GM23338 (cell line): ENCODE measurements at regions not wholly inside any gene's neighbourhood (a gene's known extent, or its start where the extent isn't known, plus 50 kb on each side); places are given as distances from the start of the nearest gene placed in this dataset.

Experiments used
- CREB1 ChIP-seq: fragments of 250-450 bp; sonication (Bioruptor Pico); IDR thresholded peaks from 2 replicates; pipeline ENCODE4 v1.5.0; 2020; ENCODE audit warnings: low read depth, mild to moderate bottlenecking, moderate library complexity
- EZH2 ChIP-seq: fragments of 200-600 bp; sonication (generic); IDR thresholded peaks from one replicate; pipeline ENCODE4 v1.8.0; 2017; ENCODE audit warnings: antibody characterized with exemption, mild to moderate bottlenecking, low read depth; ENCODE audit not compliant: unreplicated experiment
- EZH2phosphoT487 ChIP-seq: fragments of 200-600 bp; sonication (generic); IDR thresholded peaks from one replicate; pipeline ENCODE4 v1.8.1; 2018; ENCODE audit warnings: antibody characterized with exemption; ENCODE audit not compliant: unreplicated experiment
- NANOG ChIP-seq: IDR thresholded peaks from 2 replicates; pipeline ENCODE4 v1.6.1; 2016; ENCODE audit warnings: antibody characterized with exemption, borderline replicate concordance
- POLR2AphosphoS5 ChIP-seq: IDR thresholded peaks from 2 replicates; pipeline ENCODE4 v1.6.1; 2016; ENCODE audit warnings: antibody characterized with exemption, low read depth
- STAT1 ChIP-seq: IDR thresholded peaks from one replicate; pipeline ENCODE4 v1.6.1; 2016; ENCODE audit warnings: antibody characterized with exemption; ENCODE audit not compliant: unreplicated experiment
- ZNF114 ChIP-seq: fragments of 250-450 bp; sonication (Bioruptor Pico); IDR thresholded peaks from 2 replicates; pipeline ENCODE4 v1.5.0; 2020; ENCODE audit warnings: mild to moderate bottlenecking, moderate library complexity
- ZNF331 ChIP-seq: fragments of 250-450 bp; sonication (Bioruptor Pico); IDR thresholded peaks from 2 replicates; pipeline ENCODE4 v1.5.0; 2020; ENCODE audit warnings: low read depth, mild to moderate bottlenecking, moderate library complexity
- TF ChIP-seq, protein P1 (sequence below): IDR thresholded peaks from 2 replicates; pipeline ENCODE4 v1.6.1; 2016; ENCODE audit warnings: antibody characterized with exemption
- TF ChIP-seq, protein P2 (sequence below), 2 experiments: fragments of 200-600 bp in 1 of 2; sonication (generic) in 1 of 2; conservative IDR thresholded peaks; 2 replicates each; pipeline versions ENCODE4 v1.5.1 to v1.6.1; 2016 to 2017; ENCODE audit warnings: antibody characterized with exemption in 2 of 2, low read depth in 2 of 2, mild to moderate bottlenecking in 2 of 2, moderate library complexity in 1 of 2
- TF ChIP-seq, protein P3 (sequence below): IDR thresholded peaks from one replicate; pipeline ENCODE4 v1.6.1; 2018; ENCODE audit warnings: antibody characterized with exemption; ENCODE audit not compliant: unreplicated experiment

DNA sequence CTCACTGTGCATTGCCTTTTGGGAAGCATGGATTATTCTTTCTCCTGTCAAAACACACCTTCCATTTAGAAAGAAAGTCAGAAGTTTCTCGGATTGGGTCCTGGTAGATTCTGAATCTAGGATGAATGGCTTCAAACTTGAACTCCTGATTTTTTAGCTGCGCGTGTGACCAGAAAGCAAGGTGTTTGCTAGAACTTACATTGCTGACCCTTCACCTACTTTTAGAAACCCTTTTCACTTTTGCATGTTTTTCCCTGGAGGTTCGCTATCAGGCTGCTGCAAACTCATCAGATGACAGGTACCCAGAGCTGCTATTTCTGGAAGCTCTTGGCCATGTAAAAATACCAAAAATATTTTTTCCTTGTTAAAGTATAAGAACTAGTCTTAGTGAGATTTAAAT lies 132.0 kb downstream of the QPCT start:
- no peak for TF ChIP-seq CREB1 (CRISPR knock-in tag)
- TF ChIP-seq POLR2AphosphoS5: no peak
- TF ChIP-seq EZH2phosphoT487: no peak
- TF ChIP-seq, protein P1, sequence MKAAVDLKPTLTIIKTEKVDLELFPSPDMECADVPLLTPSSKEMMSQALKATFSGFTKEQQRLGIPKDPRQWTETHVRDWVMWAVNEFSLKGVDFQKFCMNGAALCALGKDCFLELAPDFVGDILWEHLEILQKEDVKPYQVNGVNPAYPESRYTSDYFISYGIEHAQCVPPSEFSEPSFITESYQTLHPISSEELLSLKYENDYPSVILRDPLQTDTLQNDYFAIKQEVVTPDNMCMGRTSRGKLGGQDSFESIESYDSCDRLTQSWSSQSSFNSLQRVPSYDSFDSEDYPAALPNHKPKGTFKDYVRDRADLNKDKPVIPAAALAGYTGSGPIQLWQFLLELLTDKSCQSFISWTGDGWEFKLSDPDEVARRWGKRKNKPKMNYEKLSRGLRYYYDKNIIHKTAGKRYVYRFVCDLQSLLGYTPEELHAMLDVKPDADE: no peak
- no peak for TF ChIP-seq EZH2
- TF ChIP-seq, protein P2, sequence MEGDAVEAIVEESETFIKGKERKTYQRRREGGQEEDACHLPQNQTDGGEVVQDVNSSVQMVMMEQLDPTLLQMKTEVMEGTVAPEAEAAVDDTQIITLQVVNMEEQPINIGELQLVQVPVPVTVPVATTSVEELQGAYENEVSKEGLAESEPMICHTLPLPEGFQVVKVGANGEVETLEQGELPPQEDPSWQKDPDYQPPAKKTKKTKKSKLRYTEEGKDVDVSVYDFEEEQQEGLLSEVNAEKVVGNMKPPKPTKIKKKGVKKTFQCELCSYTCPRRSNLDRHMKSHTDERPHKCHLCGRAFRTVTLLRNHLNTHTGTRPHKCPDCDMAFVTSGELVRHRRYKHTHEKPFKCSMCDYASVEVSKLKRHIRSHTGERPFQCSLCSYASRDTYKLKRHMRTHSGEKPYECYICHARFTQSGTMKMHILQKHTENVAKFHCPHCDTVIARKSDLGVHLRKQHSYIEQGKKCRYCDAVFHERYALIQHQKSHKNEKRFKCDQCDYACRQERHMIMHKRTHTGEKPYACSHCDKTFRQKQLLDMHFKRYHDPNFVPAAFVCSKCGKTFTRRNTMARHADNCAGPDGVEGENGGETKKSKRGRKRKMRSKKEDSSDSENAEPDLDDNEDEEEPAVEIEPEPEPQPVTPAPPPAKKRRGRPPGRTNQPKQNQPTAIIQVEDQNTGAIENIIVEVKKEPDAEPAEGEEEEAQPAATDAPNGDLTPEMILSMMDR (conservative IDR thresholded peaks at IDR 0.05; ENCODE audit: low read depth in 2 of 2): no peak
- TF ChIP-seq NANOG: no peak
- TF ChIP-seq ZNF331: no peak
- no peak for TF ChIP-seq ZNF114 (CRISPR knock-in tag)
- TF ChIP-seq, protein P3, sequence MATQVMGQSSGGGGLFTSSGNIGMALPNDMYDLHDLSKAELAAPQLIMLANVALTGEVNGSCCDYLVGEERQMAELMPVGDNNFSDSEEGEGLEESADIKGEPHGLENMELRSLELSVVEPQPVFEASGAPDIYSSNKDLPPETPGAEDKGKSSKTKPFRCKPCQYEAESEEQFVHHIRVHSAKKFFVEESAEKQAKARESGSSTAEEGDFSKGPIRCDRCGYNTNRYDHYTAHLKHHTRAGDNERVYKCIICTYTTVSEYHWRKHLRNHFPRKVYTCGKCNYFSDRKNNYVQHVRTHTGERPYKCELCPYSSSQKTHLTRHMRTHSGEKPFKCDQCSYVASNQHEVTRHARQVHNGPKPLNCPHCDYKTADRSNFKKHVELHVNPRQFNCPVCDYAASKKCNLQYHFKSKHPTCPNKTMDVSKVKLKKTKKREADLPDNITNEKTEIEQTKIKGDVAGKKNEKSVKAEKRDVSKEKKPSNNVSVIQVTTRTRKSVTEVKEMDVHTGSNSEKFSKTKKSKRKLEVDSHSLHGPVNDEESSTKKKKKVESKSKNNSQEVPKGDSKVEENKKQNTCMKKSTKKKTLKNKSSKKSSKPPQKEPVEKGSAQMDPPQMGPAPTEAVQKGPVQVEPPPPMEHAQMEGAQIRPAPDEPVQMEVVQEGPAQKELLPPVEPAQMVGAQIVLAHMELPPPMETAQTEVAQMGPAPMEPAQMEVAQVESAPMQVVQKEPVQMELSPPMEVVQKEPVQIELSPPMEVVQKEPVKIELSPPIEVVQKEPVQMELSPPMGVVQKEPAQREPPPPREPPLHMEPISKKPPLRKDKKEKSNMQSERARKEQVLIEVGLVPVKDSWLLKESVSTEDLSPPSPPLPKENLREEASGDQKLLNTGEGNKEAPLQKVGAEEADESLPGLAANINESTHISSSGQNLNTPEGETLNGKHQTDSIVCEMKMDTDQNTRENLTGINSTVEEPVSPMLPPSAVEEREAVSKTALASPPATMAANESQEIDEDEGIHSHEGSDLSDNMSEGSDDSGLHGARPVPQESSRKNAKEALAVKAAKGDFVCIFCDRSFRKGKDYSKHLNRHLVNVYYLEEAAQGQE: no peak
- no peak for TF ChIP-seq STAT1
